ENCODE measurements at regions not wholly inside any gene's neighbourhood (a gene's known extent, or its start where the extent isn't known, plus 50 kb on each side); places are given as distances from the start of the nearest gene placed in this dataset.

DNA sequence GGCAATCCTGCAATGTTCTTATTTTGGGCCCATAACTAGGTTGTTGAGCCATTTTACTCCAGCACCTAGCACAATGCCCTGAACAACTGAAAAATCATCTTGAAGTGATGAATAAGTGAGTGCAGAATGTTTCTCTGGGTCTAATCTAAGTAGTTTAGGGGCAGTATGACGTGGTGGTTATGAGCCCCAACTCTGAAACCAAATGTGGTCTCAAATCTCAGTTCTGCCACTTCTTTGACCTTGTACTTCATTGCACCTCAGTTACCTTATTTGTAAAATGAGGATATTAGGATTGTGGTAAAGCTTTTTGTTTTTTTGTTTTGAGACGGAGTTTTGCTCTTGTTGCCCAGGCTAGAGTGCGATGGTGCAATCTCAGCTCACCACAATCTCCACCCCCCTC lies 80.9 kb upstream of the SNX2 start:
- no peak for TF ChIP-seq POLR2A (IDR thresholded peaks at IDR 0.05; ENCODE audit: low read length)
- TF ChIP-seq GATA1 (IDR thresholded peaks at IDR 0.05; ENCODE audit: low read depth, low read length), result no peak

All from erythroblast (primary cell).